HG03103 (cell line): ENCODE measurements at regions not wholly inside any gene's neighbourhood (a gene's known extent, or its start where the extent isn't known, plus 50 kb on each side); places are given as distances from the start of the nearest gene placed in this dataset.

Experiments
- ATAC-seq: cut with Tn5 transposase; IDR thresholded peaks from one replicate; pipeline ENCODE4 v1.9.1; 2021; ENCODE audit warnings: low read depth; ENCODE audit not compliant: unreplicated experiment

DNA sequence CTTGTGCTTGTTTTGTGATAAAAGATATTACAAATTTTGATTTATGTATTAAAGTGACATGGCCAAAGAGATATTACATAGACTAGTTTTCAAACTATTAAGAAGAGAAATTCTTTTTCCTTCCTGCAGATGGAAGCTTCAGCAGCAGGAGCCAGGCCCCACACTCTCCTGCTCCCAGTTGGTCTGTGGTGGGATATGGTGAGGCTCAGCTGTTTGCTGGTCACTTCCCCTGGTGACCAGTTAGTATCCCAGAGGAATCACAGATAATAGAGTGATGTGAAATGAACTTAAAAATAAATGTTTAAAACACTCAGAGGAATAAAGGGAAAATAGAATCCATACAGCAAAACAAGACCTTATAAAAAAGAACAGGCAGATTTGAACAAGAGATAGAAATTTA, 154.7 kb downstream of the KTN1 start:
- no peak for ATAC-seq

DNA sequence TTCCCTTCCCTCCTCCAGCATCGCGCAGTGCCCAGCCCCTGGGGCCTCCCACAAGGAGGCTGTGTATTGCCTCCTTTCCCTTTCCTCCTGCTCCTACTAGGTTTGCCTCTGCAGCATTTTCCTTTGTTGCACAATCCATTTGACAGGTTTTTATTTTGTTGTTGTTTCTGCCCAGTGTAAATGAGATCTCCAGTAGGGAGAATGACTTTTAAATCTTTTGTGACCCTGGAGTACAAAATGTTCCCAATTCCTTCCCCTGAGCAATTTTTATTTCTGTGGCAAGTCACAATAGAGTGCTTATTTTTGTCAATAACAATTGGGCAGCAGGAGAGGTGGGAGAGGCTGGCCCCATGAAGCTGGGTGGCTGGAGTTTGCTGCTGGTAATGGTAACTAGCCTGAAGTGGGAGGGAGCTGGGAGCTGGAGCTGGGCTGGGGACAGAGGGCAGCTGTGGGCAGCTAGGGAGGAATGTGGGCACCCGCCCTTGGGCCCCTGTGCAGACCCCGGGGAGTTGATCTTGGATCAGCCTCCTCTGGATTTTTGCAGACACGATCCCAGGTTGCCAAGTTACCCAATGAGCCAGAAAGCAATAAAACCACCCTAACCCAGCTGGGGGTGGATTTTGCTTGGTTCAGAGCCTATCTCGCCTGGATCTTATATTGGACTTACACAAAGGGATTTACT, 160.1 kb downstream of the KTN1 start:
- no peak for ATAC-seq

DNA sequence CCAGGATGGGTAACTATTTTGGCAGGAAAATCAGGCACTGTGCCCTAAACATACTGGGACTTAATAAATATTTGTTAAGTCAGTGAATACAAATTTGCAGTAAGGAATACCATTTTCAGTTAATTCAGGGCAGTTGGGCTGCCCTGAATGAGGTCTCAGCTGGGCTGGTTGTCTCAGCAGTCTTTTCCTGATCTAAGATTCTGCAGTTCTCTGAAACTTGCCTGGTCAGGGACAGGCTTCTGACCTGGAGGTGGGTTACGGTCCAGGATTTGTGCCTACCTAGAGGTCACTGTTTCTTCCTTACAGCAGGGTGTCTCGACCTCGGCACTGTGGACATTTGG, 160.6 kb downstream of the KTN1 start:
- no peak for ATAC-seq

DNA sequence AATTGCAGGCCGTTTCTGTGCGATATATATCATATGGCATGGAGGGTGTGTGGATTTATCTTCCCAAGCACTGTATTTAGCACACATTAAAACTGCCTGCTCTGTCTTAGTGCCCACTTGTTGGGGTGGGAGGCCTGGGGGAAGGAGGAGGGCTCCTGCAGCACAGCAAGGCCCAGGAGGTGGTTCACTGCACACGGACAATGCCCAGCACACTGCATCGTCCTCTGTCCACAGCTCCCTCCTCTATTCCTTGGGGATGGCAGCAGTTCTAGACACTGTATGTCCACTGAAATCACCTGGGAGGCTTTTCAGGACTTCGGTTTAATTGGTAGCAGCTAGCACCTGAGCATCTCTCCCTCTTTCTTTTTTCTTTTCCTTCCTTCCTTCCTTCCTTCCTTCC, 161.2 kb downstream of the KTN1 start:
- no peak for ATAC-seq

DNA sequence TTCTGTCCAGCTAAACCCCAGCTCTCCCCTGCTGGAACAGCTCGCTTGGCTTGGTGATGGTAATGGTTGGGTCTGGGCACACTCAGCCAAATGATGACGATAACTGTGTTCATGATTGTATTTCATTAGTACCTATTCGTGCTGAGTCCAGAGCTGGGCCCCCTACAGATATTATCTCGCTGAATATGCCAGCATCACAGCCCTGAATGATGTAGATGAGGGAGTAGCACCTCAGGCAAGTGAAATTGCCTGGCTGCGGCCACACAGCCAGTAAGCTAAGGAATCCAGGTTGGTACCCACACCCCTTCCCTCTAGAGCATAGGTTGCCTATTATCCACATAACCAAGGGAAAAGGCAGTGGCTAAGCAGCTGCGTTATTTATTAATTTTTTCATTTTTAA, 163.5 kb downstream of the KTN1 start:
- no peak for ATAC-seq

DNA sequence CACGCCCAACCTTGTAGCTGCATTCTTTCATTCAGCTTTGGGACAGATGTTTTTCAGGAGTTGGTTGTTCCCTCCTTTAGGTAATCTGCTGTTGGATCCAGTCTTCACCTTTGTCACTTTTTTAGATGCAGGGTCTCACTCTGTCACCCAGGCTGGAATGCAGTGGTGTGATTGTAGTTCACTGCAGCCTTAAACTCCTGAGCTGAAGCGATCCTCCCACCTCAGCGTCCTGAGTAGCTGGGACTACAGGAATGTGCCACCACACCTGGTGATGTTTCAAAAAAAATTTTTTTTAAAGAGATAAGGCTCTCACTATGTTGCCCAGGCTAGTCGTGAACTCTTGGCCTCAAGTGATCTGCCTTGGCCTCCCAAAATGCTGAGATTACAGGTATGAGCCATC, 164.3 kb downstream of the KTN1 start:
- no peak for ATAC-seq

DNA sequence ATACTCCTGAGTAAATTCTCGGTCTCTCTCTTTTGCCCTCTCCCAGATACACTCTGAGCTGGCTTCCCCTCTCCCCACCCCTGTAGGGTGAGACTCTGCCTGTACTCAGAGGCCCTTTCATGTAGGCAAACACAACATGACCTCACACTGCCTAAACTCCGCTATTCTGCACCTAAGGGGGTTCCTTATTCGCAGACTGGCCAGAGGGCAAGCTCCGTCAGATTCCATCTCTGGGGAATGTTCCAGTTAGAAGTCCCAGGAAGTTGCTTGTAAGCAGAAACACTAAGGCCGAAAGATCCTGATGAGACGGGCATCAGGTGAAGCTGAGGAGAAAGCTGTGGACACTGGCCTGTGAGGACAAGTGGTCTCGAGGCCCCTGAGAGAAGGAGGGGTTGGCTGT, 165.9 kb downstream of the KTN1 start:
- no peak for ATAC-seq

DNA sequence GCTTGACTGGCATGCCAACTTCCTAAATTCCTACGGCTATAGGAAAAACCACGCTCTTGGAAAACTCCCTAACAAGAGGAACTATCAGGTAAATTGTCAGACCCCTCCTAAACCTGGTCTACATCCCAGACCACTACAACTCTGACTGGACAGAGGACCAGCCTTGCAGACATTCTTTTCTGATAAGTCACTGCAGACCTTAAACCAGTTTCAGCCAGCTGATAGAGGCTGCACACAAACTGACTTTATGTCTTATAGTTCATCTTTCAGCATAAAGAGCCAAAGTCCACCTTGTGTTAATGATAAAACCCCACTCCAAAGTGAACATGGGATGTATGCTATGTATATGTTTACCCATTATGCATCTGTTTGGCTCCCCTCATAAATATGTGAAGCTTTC, 166.6 kb downstream of the KTN1 start:
- ATAC-seq = no peak

DNA sequence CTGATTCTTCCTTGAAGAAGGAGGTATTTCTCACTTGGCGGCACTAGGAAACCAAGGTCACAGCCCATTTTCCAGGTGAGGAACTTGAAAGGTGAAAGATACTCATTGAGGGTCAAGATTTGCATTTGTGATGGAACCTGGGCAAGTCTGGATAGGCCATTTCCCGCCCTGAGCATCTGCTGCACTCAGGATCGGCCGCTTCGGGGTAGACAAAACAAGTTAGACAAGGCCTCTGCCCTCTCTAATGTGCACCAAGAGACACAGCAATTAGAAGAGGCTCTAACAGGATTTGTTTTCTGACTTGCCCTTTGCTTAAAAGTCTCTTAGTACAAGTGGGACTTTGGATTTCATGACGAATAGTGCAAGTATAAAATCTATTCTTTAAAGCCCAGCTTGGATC, 167.2 kb downstream of the KTN1 start:
- ATAC-seq = no peak

DNA sequence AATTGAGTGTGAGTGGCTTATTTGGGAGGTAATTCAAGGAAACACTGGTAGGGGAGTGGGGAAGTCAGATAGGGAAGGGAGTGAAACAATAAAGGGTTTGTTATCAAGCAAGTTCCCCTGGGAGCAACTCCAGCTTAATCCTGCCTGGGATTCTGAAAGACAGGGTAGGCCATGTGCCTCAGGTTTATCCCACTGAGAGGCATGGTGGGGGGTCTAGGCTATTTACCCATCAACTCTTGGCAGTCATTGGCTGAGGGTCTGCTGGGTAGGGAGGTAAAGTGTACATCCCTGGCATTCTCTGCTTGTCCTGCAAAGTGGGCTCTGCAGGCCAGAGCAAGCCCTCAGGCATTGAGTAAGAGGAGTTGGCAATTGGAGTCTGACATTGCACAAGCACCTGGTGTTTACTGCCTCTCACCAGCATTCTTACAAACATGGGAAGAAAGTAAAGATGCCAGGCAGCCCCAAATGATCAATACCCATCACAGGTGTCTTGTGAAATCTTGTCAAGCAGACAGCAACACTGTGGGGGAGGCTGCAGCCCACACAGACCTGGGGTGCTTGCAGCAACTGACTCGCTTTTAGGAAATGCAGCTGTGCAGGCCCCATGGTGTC, 169.3 kb downstream of the KTN1 start:
- no peak for ATAC-seq

DNA sequence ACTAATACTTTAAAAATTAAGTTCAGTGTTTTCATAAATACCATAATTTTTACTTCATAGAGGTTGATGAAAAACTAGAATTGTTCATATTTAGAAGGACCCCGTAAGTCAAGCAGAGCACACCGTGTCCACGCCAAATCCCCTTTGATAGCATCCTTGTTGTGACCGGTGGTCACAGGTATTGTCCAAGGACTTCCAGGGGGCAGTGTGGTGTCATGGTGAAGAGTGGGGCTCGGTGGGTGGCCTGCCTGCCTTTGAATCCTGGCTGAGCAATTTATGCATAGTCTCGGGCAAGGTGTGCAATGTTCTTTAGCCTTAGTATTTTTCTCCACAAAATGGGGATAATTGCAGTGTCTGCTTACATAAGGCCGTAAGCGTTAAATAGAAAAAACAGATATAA, 169.9 kb downstream of the KTN1 start:
- no peak for ATAC-seq

DNA sequence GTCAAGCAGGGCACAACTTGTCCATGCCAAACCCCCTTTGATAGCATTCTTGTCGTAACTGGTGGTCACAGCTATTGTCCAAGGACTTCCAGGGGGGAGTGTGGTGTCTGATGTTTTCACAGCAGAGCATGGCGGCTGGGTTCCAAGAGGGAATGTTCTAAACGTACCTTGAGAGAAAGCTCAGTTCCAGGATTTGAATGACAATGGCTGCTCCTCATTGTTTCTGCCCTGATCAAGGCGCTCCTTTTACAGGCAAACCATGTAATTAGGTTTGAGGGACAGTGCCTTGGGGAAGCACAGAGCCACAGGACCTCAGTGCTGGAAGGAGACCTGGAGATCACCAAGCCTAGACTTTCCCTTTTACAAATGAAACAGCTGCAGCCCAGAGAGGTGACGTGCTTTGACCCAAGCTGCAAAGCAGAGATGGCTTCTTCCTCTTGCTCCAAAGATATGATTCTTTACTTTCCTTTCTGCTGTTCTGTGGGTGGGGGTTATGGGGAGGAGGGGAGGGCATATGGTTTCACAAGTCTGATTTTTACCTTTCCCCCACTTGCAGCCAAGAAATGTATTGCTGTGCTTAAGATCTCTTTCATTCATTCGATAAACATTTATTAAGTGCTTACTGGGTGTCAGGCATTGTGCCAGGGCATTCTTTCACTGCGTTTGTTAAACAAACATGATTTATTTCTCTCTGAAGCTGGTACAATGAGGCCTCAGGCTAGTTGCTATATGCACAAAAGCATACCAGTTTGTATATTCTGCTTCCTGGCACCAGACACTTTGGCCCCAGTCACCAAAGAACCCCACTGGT, 172.8 kb downstream of the KTN1 start:
- ATAC-seq = no peak

DNA sequence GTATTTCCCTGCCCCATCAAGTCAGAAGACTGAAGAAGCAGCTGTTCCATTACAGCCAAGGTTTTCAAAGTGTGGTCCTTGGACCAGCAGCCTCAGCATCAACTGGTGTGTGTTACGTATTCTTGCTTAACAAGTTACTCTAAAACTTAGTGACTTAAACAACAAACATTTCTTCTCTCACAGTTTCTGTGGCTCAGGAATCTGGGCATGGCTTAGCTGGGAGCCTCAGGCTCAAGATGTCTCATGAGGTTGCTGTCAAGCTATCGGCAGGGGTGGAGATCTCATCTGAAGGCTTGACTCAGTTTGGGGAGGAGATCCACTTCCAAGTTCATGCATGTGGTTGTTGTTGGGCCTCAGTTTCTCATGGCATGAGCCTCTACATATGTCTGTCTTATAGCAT, 174.5 kb downstream of the KTN1 start:
- no peak for ATAC-seq

DNA sequence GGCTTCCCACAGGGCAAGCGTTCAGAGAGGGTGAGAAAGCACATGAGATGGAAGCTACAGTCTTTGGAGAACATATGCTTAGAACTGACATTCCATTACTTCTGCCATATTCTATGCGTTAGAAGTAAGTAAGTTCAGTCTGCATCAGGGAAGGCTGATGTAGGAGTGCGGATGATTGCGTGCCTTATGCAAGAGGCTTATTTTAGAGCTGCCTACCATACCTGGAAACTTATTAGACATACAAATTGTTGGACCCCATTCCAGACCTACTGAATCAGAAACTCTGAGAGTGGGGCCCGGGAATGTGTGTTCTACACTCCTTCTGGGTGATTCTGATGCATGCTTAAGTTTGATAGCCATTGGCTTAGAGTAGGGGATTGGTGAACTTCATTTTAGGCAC, 174.9 kb downstream of the KTN1 start:
- no peak for ATAC-seq

DNA sequence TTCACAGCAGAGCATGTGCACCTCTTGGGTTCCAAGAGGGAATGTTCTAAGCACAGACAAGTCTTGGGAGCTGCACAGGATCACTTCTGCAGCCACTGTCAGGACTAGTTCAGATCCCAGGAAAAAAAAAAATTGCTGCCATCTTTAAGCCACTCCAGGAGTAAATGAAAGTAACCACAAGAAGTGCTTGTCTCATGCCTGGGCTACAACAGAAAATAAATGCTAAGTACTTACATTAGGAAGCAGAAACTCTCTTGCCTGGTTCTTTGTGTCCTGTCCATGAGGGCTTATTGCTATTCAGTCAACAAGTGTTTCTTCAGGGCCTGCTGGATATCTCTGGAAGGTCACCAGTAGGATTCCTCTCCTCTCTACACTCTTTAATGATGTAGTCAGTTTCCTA, 176.1 kb downstream of the KTN1 start:
- no peak for ATAC-seq

DNA sequence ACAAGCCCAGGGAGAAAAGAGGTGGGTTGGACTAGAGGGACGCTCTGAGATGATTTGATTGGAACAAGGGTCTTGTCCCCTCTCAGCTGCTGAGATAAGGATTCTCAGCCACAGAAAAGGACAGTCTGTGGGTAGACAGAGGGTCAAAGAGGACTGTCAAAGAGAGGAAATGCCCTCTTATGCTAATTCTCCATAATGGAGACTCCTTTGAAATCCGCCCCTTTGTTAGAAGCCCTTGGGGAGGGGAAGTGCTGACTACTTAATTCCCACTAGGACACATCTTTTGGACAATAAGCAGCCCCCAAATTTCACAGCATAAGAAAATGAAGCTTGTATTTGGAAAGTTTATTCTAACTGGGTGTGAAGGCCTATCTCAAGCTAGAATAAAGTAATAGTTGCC, 176.6 kb downstream of the KTN1 start:
- no peak for ATAC-seq

DNA sequence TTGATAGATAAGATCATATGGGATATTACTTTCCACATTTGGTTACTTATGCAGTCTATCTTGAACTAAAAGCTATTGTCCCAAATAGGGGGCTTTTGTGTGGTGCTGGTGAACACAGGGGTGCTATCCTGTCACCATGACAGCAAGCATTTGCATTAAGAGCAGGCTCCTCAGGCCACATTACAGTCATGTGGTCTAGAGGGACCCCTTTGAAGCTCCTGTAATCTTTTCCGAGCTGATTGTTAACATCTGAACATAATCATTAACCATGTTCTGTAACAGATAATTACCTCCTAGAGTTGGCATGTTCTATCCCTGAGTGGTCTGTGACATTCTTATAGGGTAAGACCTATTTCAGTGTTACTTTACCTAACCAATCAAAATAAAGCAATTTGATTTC, 178.8 kb downstream of the KTN1 start:
- no peak for ATAC-seq

DNA sequence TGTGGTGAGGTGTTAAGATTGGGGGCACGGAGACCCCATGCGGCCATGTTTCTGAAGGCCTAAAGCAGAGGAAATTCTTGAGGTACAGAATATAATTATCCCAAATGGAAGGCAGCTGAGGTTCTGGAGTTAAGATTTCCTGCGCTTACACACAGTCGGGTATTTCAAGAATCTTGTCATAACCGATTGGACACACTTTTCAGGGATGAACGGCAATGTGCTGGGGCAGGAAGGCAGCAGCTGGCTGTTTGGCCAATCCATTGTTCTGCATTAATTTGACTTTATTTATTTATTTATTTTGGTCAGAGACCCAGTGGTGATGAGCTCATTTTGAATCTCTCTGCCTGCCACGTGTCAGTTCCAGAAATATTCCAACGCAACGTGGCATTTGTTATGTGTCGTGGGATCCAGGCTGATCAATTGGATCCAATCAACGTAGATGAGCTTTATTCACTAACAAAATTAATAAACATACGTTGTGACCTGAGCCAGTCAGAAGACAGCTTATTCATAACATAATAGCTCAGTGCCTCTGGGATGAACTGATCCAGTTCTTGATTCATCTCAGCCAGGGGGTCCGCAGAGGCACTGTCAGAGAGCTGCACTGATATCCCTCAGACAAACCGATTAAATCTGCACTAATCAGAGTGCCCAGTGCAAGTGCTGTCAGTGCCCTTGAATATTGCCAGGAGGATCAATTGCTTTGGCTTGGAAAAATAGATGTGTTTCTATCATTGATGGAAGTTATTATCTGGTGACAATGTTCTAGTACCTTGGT, 181.0 kb downstream of the KTN1 start:
- ATAC-seq = no peak

DNA sequence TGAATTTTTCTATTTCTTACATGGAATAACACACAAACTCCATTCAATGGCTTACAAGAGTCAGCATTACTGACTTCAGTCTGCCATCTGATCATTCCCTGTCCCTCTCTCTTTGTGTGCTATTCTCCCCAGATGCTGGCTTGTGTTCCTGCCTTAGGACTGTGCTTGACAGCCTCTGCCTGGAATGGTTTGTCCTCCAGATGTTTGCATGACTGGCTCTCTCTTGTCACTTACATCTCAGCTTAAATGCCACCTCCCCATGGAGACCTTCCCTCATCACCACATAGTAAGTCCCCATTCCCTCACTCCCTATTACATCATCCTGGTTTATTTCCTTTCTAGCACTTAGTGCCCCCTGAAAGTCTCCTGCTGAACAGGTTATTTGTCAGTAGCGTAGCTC, 181.6 kb downstream of the KTN1 start:
- no peak for ATAC-seq

DNA sequence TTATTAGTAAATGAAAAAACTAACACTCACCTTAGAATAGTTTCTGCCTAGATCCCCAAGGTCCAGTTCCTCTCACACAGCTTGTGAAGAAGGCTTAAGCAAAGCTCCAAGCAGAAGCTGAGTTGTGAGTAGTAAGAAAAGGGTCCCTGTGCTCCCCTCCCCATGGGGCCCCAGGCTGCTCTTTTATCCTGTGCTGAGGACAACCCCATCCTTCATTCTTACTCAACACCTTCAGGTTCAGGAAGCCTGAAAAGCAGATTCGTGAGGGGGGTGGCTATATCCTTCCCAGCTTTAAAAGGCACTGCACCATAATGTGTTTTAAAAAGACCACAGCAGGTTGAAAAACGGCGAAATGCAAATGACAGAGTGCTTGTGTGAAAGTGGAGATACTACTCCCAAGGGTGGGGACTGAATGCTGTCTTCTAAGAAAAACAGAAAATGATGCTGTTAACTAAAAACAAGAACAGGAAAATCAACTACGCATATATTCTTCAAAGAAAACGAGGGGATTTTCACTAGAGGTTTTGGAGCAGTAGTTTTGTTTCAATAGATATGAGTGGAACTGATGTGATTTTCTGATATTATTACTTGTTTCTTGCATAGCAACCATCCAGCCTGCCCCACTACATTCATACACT, 182.7 kb downstream of the KTN1 start:
- ATAC-seq = no peak

DNA sequence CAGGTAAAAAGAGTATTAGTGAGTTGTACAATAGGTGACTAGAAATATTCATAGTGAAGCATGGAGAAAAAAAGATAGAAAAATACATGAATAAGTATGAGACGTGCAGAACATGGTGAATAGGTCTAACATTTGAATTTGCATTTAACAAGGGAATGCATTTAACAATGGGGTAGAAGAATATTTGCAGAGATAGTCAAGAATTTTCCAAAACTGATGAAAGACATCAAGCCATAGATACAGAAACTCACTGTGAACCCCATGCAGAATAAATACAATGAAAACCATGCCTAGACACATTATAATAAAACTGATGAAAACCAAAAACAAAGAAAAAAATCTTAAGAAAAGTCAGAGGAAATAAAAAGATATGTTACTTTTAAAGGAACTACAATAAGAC, 184.8 kb downstream of the KTN1 start:
- no peak for ATAC-seq
